H1 (cell line): ENCODE measurements at regions not wholly inside any gene's neighbourhood (a gene's known extent, or its start where the extent isn't known, plus 50 kb on each side); places are given as distances from the start of the nearest gene placed in this dataset.

Source experiments
- CTCF ChIA-PET: fragments of 300-600 bp; sonication (Branson Sonifier 250); formaldehyde crosslinking; loops from one replicate; lab custom pipeline; 2021; ENCODE audit not compliant: partially characterized antibody; lab: Charles Lee
- POLR2A ChIA-PET: fragments of 300-600 bp; sonication (Branson Sonifier 250); formaldehyde crosslinking; loops from one replicate; lab custom pipeline; 2021; ENCODE audit warnings: inconsistent platforms; ENCODE audit not compliant: partially characterized antibody; lab: Charles Lee
- DNase-seq, 2 experiments: peaks; one replicate each; pipeline versions ENCODE4 v3.0.0 to v3.0.0-alpha.2; 2010 to 2022; ENCODE audit warnings: low spot score in 2 of 2, low read depth in 1 of 2, mixed read lengths in 1 of 2
- FAIRE-seq: peaks from 2 replicates; lab custom pipeline; 2011; peaks lifted over from hg19 to GRCh38; lab: Jason Lieb, UNC
- H2AFZ ChIP-seq: 2 replicates; pipeline ENCODE4 v1.8.1; 2012; ENCODE audit warnings: low read length, inconsistent platforms
- H2AK5ac ChIP-seq: 2 replicates; pipeline ENCODE4 v1.6.1; 2013; ENCODE audit warnings: low read depth, low read length
- H2BK120ac ChIP-seq: replicated peaks from 2 replicates; pipeline ENCODE3; 2013; ENCODE audit warnings: low read depth, low read length, inconsistent platforms
- H2BK12ac ChIP-seq: 2 replicates; pipeline ENCODE4 v1.6.1; 2013; ENCODE audit warnings: low read depth, low read length
- H2BK15ac ChIP-seq: 2 replicates; pipeline ENCODE4 v1.6.1; 2013; ENCODE audit warnings: low read length
- H2BK20ac ChIP-seq: 2 replicates; pipeline ENCODE4 v1.6.1; 2013; ENCODE audit warnings: low read length
- H2BK5ac ChIP-seq: 2 replicates; pipeline ENCODE4 v1.6.1; 2013; ENCODE audit warnings: low read depth, low read length
- H3K14ac ChIP-seq: 2 replicates; pipeline ENCODE4 v1.6.1; 2013; ENCODE audit warnings: inconsistent platforms; ENCODE audit not compliant: insufficient read length
- H3K18ac ChIP-seq: 2 replicates; pipeline ENCODE4 v1.6.1; 2013; ENCODE audit warnings: low read length; ENCODE audit errors: extremely low read depth
- H3K23ac ChIP-seq: 2 replicates; pipeline ENCODE4 v1.6.1; 2013; ENCODE audit warnings: inconsistent platforms; ENCODE audit not compliant: insufficient read length
- H3K23me2 ChIP-seq: 2 replicates; pipeline ENCODE4 v1.6.1; 2013; ENCODE audit warnings: low read depth, low read length
- H3K27ac ChIP-seq: 2 replicates; pipeline ENCODE4 v1.6.1; 2011; ENCODE audit warnings: low read depth, low read length, inconsistent platforms
- H3K27me3 ChIP-seq, 4 experiments: replicated peaks in 1 of 4; 1 replicate in 1 of 4; 2 replicates in 3 of 4; pipeline versions ENCODE4 v1.6.1 to v1.8.1; 2011 to 2013; ENCODE audit warnings: low read length in 3 of 4, mild to moderate bottlenecking in 3 of 4, inconsistent platforms in 2 of 4, mixed read lengths in 2 of 4, moderate library complexity in 1 of 4; ENCODE audit not compliant: control insufficient read depth in 3 of 4, insufficient read depth in 3 of 4; ENCODE audit errors: extremely low read depth in 1 of 4
- H3K36me3 ChIP-seq, 4 experiments: 2 replicates each; pipeline versions ENCODE4 v1.6.1 to v1.8.1; 2011 to 2013; ENCODE audit warnings: mild to moderate bottlenecking in 4 of 4, low read length in 3 of 4, moderate library complexity in 2 of 4, control low read depth in 1 of 4, inconsistent platforms in 1 of 4; ENCODE audit not compliant: insufficient read depth in 4 of 4, control insufficient read depth in 2 of 4
- H3K4ac ChIP-seq: replicated peaks from 2 replicates; pipeline ENCODE3; 2013; ENCODE audit warnings: low read length, low read depth, mixed read lengths, inconsistent platforms; ENCODE audit not compliant: insufficient read length
- H3K4me1 ChIP-seq, 4 experiments: replicated peaks in 1 of 4; 1 replicate in 1 of 4; 2 replicates in 3 of 4; pipeline versions ENCODE4 v1.6.1 to v1.8.1; 2011 to 2013; ENCODE audit warnings: low read length in 3 of 4, inconsistent platforms in 2 of 4, mixed read lengths in 1 of 4; ENCODE audit not compliant: insufficient read depth in 4 of 4, control insufficient read depth in 3 of 4
- H3K4me2 ChIP-seq, 2 experiments: 2 replicates each; pipeline versions ENCODE4 v1.6.1 to v1.8.1; 2011 to 2013; ENCODE audit warnings: low read depth in 2 of 2, low read length in 2 of 2, control low read depth in 1 of 2, inconsistent platforms in 1 of 2, mild to moderate bottlenecking in 1 of 2; ENCODE audit not compliant: insufficient read depth in 1 of 2
- H3K4me3 ChIP-seq, 4 experiments: fragments of 200-600, 300-600 bp in 1 of 4; sonication (generic), shearing (Covaris generic), sonication (Bioruptor Twin) in 1 of 4; 2 replicates each; pipeline versions ENCODE4 v1.5.1 to v1.8.1; 2011 to 2016; ENCODE audit warnings: low read length in 4 of 4, low read depth in 3 of 4, control low read depth in 2 of 4, inconsistent platforms in 2 of 4, mild to moderate bottlenecking in 2 of 4, mixed read lengths in 1 of 4, moderate library complexity in 1 of 4; ENCODE audit not compliant: insufficient read depth in 2 of 4; ENCODE audit errors: extremely low read depth in 1 of 4
- H3K56ac ChIP-seq: replicated peaks from 2 replicates; pipeline ENCODE3; 2013; ENCODE audit warnings: low read depth, mild to moderate bottlenecking, mixed read lengths, low read length, inconsistent platforms; ENCODE audit not compliant: insufficient read length
- H3K79me1 ChIP-seq: 2 replicates; pipeline ENCODE4 v1.6.1; 2013; ENCODE audit warnings: low read depth, low read length, control low read depth
- H3K79me2 ChIP-seq, 2 experiments: 2 replicates each; pipeline versions ENCODE4 v1.6.1 to v1.8.1; 2012 to 2013; ENCODE audit warnings: low read length in 2 of 2, mild to moderate bottlenecking in 2 of 2, inconsistent platforms in 1 of 2; ENCODE audit not compliant: insufficient read depth in 2 of 2, control insufficient read depth in 1 of 2
- H3K9ac ChIP-seq, 4 experiments: replicated peaks in 1 of 4; 1 replicate in 1 of 4; 2 replicates in 3 of 4; pipeline versions ENCODE4 v1.6.1 to v1.8.1; 2011 to 2013; ENCODE audit warnings: low read depth in 3 of 4, low read length in 3 of 4, control low read depth in 2 of 4, mild to moderate bottlenecking in 2 of 4, moderate library complexity in 2 of 4, inconsistent platforms in 1 of 4; ENCODE audit errors: extremely low read depth in 1 of 4
- H3K9me3 ChIP-seq, 2 experiments: 2 replicates each; pipeline versions ENCODE4 v1.6.1 to v1.8.1; 2012 to 2013; ENCODE audit warnings: mild to moderate bottlenecking in 2 of 2, moderate library complexity in 2 of 2, control low read depth in 1 of 2, inconsistent platforms in 1 of 2, low read depth in 1 of 2, low read length in 1 of 2, mixed read lengths in 1 of 2; ENCODE audit not compliant: insufficient read depth in 2 of 2
- H4K20me1 ChIP-seq, 2 experiments: replicated peaks in 1 of 2; 2 replicates each; pipeline versions ENCODE3 to v1.8.1; 2011 to 2013; ENCODE audit warnings: inconsistent platforms in 2 of 2, low read length in 2 of 2, mild to moderate bottlenecking in 1 of 2; ENCODE audit not compliant: insufficient read depth in 2 of 2, control insufficient read depth in 1 of 2
- H4K5ac ChIP-seq: 2 replicates; pipeline ENCODE4 v1.6.1; 2013; ENCODE audit warnings: low read length, low read depth, mixed read lengths, inconsistent platforms; ENCODE audit not compliant: insufficient read length
- H4K8ac ChIP-seq: 2 replicates; pipeline ENCODE4 v1.8.0; 2013; ENCODE audit warnings: mild to moderate bottlenecking, moderate library complexity, low read length, inconsistent platforms; ENCODE audit not compliant: insufficient read depth; ENCODE audit errors: extremely low read depth
- H4K91ac ChIP-seq: replicated peaks from 2 replicates; pipeline ENCODE3; 2013; ENCODE audit warnings: low read length, mixed read lengths, inconsistent platforms; ENCODE audit not compliant: insufficient read length
- SIX5 ChIP-seq: IDR thresholded peaks from 2 replicates; pipeline ENCODE4 v1.6.1; 2011; ENCODE audit warnings: mild to moderate bottlenecking, low read depth, low read length
- SP2 ChIP-seq: IDR thresholded peaks from 2 replicates; pipeline ENCODE4 v1.6.1; 2012; ENCODE audit warnings: mild to moderate bottlenecking, low read length, inconsistent platforms

DNA sequence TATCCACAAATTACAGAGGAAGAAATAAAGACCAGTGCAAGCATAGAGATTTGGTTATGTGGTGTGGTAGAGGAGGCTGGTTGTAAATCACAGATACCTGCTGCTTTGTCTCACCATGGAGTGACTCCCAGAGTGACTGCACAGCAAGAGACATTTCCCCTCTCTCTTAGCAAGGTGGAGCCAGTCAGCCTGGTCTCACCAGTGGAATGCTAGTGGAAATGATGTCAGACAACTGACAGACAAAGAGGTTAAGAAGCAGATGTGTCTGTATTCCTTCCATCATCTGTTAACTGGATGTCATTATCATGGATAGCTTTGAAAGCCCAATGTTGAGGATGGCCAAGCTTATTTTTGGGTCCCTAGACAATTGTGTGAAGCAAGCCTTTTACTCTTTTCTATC lies 509.4 kb upstream of the SEMA6A start:
- no peak overlapping the region for H4K91ac ChIP-seq
- POLR2A ChIA-PET: no interaction called here
- H3K4me3 ChIP-seq: no peak overlapping the region
- H2BK20ac ChIP-seq: no peak overlapping the region
- no peak overlapping the region for H3K14ac ChIP-seq
- no peak overlapping the region for H3K56ac ChIP-seq
- H4K20me1 ChIP-seq: no peaks in the 10 kb centered on the region
- no peak overlapping the region for H4K8ac ChIP-seq
- H3K9ac ChIP-seq: no peak overlapping the region
- H2AFZ ChIP-seq: 0 out of 2 replicates have a peak overlapping the region, but pooled peaks have one; percentile 49
- no peak overlapping the region for H2AK5ac ChIP-seq
- H3K4ac ChIP-seq: no peak overlapping the region
- TF ChIP-seq SP2 (no peak), SIX5 (no peak)
- CTCF ChIA-PET: interaction anchor here (0.9 kb wide), 1 partner anchor 12 kb away, joined by 3 read pairs; no protein-coding TSS in a partner anchor
- no peaks in the 10 kb centered on the region for H3K79me1 ChIP-seq
- H3K4me2 ChIP-seq: no peak overlapping the region
- H2BK12ac ChIP-seq: no peak overlapping the region; the same call in 1 of the 2 replicates
- DNase-seq (no peak), FAIRE-seq (peak; percentile 7)
- no peaks in the 10 kb centered on the region for H3K36me3 ChIP-seq
- no peak overlapping the region for H3K18ac ChIP-seq
- H4K5ac ChIP-seq: no peak overlapping the region
- H3K23me2 ChIP-seq: no peaks in the 10 kb centered on the region
- no peak overlapping the region for H2BK120ac ChIP-seq
- H3K23ac ChIP-seq: no peak overlapping the region
- no peak overlapping the region for H3K27ac ChIP-seq
- H3K9me3 ChIP-seq: no peaks in the 10 kb centered on the region
- no peaks in the 10 kb centered on the region for H3K27me3 ChIP-seq
- no peaks in the 10 kb centered on the region for H3K4me1 ChIP-seq
- H2BK15ac ChIP-seq: peak overlapping the region; percentile 12; the same call in 1 of the 2 replicates
- H2BK5ac ChIP-seq: no peak overlapping the region
- no peaks in the 10 kb centered on the region for H3K79me2 ChIP-seq
